ENCODE measurements at regions not wholly inside any gene's neighbourhood (a gene's known extent, or its start where the extent isn't known, plus 50 kb on each side); places are given as distances from the start of the nearest gene placed in this dataset.

- Mint-ChIP-seq H3K9me3 (ENCODE audit: unreplicated experiment) (no peaks in the 10 kb centered on the region), H3K4me3 (ENCODE audit: unreplicated experiment) (no peak overlapping the region), H3K36me3 (ENCODE audit: unreplicated experiment) (no peaks in the 10 kb centered on the region), H3K4me1 (ENCODE audit: low read depth, unreplicated experiment) (no peaks in the 10 kb centered on the region), H3K27me3 (ENCODE audit: unreplicated experiment) (no peaks in the 10 kb centered on the region), H3K27ac (ENCODE audit: unreplicated experiment) (no peak overlapping the region)
- TF ChIP-seq, protein P1, sequence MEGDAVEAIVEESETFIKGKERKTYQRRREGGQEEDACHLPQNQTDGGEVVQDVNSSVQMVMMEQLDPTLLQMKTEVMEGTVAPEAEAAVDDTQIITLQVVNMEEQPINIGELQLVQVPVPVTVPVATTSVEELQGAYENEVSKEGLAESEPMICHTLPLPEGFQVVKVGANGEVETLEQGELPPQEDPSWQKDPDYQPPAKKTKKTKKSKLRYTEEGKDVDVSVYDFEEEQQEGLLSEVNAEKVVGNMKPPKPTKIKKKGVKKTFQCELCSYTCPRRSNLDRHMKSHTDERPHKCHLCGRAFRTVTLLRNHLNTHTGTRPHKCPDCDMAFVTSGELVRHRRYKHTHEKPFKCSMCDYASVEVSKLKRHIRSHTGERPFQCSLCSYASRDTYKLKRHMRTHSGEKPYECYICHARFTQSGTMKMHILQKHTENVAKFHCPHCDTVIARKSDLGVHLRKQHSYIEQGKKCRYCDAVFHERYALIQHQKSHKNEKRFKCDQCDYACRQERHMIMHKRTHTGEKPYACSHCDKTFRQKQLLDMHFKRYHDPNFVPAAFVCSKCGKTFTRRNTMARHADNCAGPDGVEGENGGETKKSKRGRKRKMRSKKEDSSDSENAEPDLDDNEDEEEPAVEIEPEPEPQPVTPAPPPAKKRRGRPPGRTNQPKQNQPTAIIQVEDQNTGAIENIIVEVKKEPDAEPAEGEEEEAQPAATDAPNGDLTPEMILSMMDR (IDR thresholded peaks at IDR 0.05; ENCODE audit: partially characterized antibody, unreplicated experiment), result no peak
- DNase-seq, result no peak
Observed at GRCh38 chr4:122980860-122981259, 58.5 kb upstream of the NUDT6 start.

DNA sequence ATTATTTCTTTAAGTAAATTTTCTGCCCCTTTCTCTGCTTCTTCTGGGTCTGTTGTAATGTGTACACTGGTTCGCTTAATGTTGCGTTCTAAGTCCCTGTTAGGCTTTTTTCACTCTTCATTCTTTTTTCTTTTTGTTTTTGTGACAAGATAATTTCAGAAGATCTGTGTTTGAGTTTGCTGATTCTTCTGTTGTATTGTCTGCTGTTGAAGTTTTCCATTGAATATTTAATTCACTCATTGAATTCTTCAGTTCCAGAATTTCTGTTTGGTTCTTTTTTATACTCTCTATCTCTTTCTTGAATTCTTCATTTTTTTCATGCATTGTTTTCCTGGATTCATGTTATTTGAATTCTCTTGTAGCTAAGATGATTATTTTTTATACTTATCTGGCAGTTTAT lies 66.3 kb upstream of the NUDT6 start:
- H3K9me3 Mint-ChIP-seq (ENCODE audit: unreplicated experiment), result peaks cover 5% of the 10 kb centered on the region
- no peaks in the 10 kb centered on the region for H3K4me1 Mint-ChIP-seq (ENCODE audit: low read depth, unreplicated experiment)
- DNase-seq, result no peak
- no peak overlapping the region for H3K27ac Mint-ChIP-seq (ENCODE audit: unreplicated experiment)
- H3K4me3 Mint-ChIP-seq (ENCODE audit: unreplicated experiment), result no peak overlapping the region
- H3K27me3 Mint-ChIP-seq (ENCODE audit: unreplicated experiment), result no peaks in the 10 kb centered on the region
- peaks cover 25% of the 10 kb centered on the region for H3K36me3 Mint-ChIP-seq (ENCODE audit: unreplicated experiment)
- TF ChIP-seq, protein P1 (IDR thresholded peaks at IDR 0.05; ENCODE audit: partially characterized antibody, unreplicated experiment), result no peak

DNA sequence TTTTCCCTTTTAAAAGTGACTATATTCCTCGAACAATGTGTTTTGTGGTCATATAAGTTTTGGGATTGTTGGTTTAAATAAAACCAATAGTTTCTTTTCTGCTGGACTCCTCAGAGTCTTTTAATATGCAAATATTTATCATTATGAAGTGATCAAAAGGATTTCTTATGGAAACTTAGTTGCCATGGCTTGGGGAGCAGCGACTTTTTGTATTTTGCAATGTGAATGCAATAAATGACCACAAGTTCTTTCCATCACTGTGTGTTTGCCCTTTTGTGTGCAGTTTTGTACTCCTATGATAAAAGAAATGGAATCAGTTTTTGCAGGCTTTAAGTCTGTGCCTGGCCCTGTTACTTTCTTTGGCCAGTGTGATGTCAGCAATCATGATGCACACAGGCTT lies 68.5 kb upstream of the NUDT6 start:
- Mint-ChIP-seq H3K4me1 (ENCODE audit: low read depth, unreplicated experiment) (no peaks in the 10 kb centered on the region), H3K36me3 (ENCODE audit: unreplicated experiment) (peaks cover 25% of the 10 kb centered on the region), H3K27ac (ENCODE audit: unreplicated experiment) (no peak overlapping the region), H3K4me3 (ENCODE audit: unreplicated experiment) (no peak overlapping the region), H3K27me3 (ENCODE audit: unreplicated experiment) (no peaks in the 10 kb centered on the region), H3K9me3 (ENCODE audit: unreplicated experiment) (peaks cover 5% of the 10 kb centered on the region)
- TF ChIP-seq, protein P1 (IDR thresholded peaks at IDR 0.05; ENCODE audit: partially characterized antibody, unreplicated experiment), result no peak
- DNase-seq, result no peak

- Mint-ChIP-seq H3K9me3 (ENCODE audit: unreplicated experiment) (peaks cover 5% of the 10 kb centered on the region), H3K4me1 (ENCODE audit: low read depth, unreplicated experiment) (no peaks in the 10 kb centered on the region), H3K4me3 (ENCODE audit: unreplicated experiment) (no peak overlapping the region), H3K27me3 (ENCODE audit: unreplicated experiment) (no peaks in the 10 kb centered on the region), H3K36me3 (ENCODE audit: unreplicated experiment) (peaks cover 17% of the 10 kb centered on the region), H3K27ac (ENCODE audit: unreplicated experiment) (no peak overlapping the region)
- DNase-seq, result no peak
- TF ChIP-seq, protein P1 (IDR thresholded peaks at IDR 0.05; ENCODE audit: partially characterized antibody, unreplicated experiment), result no peak
Observed at GRCh38 chr4:122992057-122992456, 69.7 kb upstream of the NUDT6 start.

DNA sequence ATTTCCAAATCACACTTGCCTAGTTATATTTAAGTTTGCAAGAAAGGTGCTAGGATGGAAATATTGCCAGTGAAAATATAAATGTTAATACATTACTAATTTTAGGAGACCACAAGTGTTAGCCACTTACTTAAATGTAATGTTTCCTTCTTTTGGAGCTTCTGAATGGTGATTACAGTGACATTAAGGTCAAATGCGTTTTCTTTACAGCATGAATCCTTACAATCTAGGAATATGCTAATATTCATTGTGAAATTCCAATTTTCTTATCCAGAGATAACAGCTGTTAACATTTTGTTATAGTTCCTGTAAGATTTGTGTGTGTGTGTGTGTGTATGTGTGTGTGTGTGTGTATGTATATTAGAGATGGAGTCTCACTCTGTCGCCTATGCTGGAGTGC lies 70.2 kb upstream of the NUDT6 start:
- Mint-ChIP-seq H3K27me3 (ENCODE audit: unreplicated experiment) (no peaks in the 10 kb centered on the region), H3K4me1 (ENCODE audit: low read depth, unreplicated experiment) (no peaks in the 10 kb centered on the region), H3K9me3 (ENCODE audit: unreplicated experiment) (peaks cover 5% of the 10 kb centered on the region), H3K4me3 (ENCODE audit: unreplicated experiment) (no peak overlapping the region), H3K36me3 (ENCODE audit: unreplicated experiment) (peaks cover 14% of the 10 kb centered on the region), H3K27ac (ENCODE audit: unreplicated experiment) (no peak overlapping the region)
- TF ChIP-seq, protein P1 (IDR thresholded peaks at IDR 0.05; ENCODE audit: partially characterized antibody, unreplicated experiment), result no peak
- no peak for DNase-seq
